T-cell (primary cell): ENCODE measurements at regions not wholly inside any gene's neighbourhood (a gene's known extent, or its start where the extent isn't known, plus 50 kb on each side); places are given as distances from the start of the nearest gene placed in this dataset.

Experiments used
- ATAC-seq, 4 experiments: fragments of 200-7000 bp in 3 of 4; fragments of 150-1000 bp in 1 of 4; cut with Tn5 transposase; replicated peaks in 1 of 4; 1 replicate in 3 of 4; 2 replicates in 1 of 4; pipeline ENCODE4 v1.10.0; 2021; ENCODE audit warnings: moderate library complexity in 3 of 4, mild to moderate bottlenecking in 2 of 4, moderate number of reproducible peaks in 1 of 4
- CTCF ChIA-PET, 2 donors: fragments of 300-600 bp; sonication (Branson Sonifier 250); formaldehyde crosslinking; loops; one replicate each; lab custom pipeline; 2022; ENCODE audit warnings: antibody characterized with exemption in 2 of 2; lab: Charles Lee
- POLR2A ChIA-PET, 2 donors: fragments of 300-600 bp; sonication (Branson Sonifier 250); formaldehyde crosslinking; loops; one replicate each; lab custom pipeline; 2022; ENCODE audit warnings: antibody characterized with exemption in 2 of 2; lab: Charles Lee
- DNase-seq, 35 experiments: peaks; one replicate each; pipeline versions ENCODE4 v3.0.0 to v3.0.0-alpha.2; 2013 to 2023
- H3K27ac ChIP-seq: one replicate; pipeline ENCODE4 v1.5.1; 2013; ENCODE audit warnings: low read length
- H3K27me3 ChIP-seq, 2 experiments: replicated peaks in 1 of 2; 1 replicate in 1 of 2; 2 replicates in 1 of 2; pipeline versions ENCODE4 v1.6.1 to v1.7.0; 2013; ENCODE audit warnings: low read length in 1 of 2, mixed read lengths in 1 of 2; ENCODE audit not compliant: control insufficient read depth in 2 of 2, insufficient read depth in 2 of 2; ENCODE audit errors: extremely low read depth in 1 of 2
- H3K36me3 ChIP-seq, 2 donors: 1 replicate in 1 of 2; 2 replicates in 1 of 2; pipeline versions ENCODE4 v1.6.1 to v1.7.0; 2013; ENCODE audit warnings: low read length in 1 of 2; ENCODE audit not compliant: control insufficient read depth in 2 of 2, insufficient read depth in 1 of 2; ENCODE audit errors: extremely low read depth in 1 of 2
- H3K4me1 ChIP-seq, 2 experiments: 1 replicate in 1 of 2; 2 replicates in 1 of 2; pipeline versions ENCODE4 v1.6.1 to v1.7.0; 2013; ENCODE audit warnings: low read length in 2 of 2, mixed read lengths in 1 of 2; ENCODE audit not compliant: insufficient read depth in 2 of 2, control insufficient read depth in 1 of 2; ENCODE audit errors: extremely low read depth in 1 of 2
- H3K4me3 ChIP-seq, 2 donors: 1 replicate in 1 of 2; 2 replicates in 1 of 2; pipeline versions ENCODE4 v1.5.1 to v1.7.0; 2013; ENCODE audit warnings: mild to moderate bottlenecking in 2 of 2, low read length in 1 of 2, moderate library complexity in 1 of 2; ENCODE audit not compliant: control insufficient read depth in 1 of 2; ENCODE audit errors: extremely low read depth in 1 of 2
- H3K9me3 ChIP-seq: 2 replicates; pipeline ENCODE4 v1.7.0; 2013
- H3K27ac Mint-ChIP-seq, 2 donors: one replicate each; pipeline ENCODE4 v1.8.0; 2020 to 2021; ENCODE audit warnings: mild to moderate bottlenecking in 2 of 2, mixed read lengths in 2 of 2
- H3K27me3 Mint-ChIP-seq, 2 donors: one replicate each; pipeline ENCODE4 v1.8.0; 2021 to 2022; ENCODE audit warnings: mixed read lengths in 2 of 2
- H3K36me3 Mint-ChIP-seq: one replicate; pipeline ENCODE4 v1.8.0; 2021; ENCODE audit warnings: mixed read lengths
- H3K4me1 Mint-ChIP-seq, 3 donors: one replicate each; pipeline ENCODE4 v1.8.0; 2020 to 2022; ENCODE audit warnings: mixed read lengths in 3 of 3, mild to moderate bottlenecking in 1 of 3
- H3K4me3 Mint-ChIP-seq, 3 donors: one replicate each; pipeline ENCODE4 v1.8.0; 2020 to 2022; ENCODE audit warnings: mild to moderate bottlenecking in 3 of 3, mixed read lengths in 3 of 3, moderate library complexity in 3 of 3
- H3K9me3 Mint-ChIP-seq, 3 donors: one replicate each; pipeline ENCODE4 v1.8.0; 2020 to 2022; ENCODE audit warnings: mixed read lengths in 3 of 3
- WGBS: methylation state at CpG from one replicate; pipeline ENCODE4 v1.1.5; 2013; ENCODE audit warnings: missing lambda C conversion rate; ENCODE audit not compliant: insufficient coverage; 5-methylcytosine and 5-hydroxymethylcytosine counted together

DNA sequence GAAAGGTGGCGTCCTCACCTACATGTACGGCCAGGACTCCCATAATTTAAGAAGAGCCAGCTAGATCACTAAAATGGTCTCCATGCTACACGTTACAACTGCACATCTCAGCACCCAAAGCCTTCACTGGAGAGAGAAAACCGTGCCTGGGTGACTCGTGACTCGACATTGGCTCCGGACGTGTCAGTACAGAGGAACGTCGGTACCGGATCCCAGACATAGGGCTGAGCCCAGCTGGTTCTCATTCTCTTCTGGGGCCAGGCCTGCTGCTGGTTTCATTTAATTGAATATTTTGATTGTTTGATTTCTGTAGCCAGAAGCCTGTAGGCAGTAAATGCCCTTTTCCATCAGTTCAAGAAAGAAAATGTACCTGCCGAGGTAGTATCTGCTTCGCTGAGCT is 93.1 kb downstream of the HHIPL2 start:
- peak in 5 of 35 experiments; percentile 2 to 17 (median 6) for DNase-seq
- H3K9me3 Mint-ChIP-seq: peaks cover 8 to 10% (median 8%) of the 10 kb centered on the region in 3 donors
- peak overlapping the region; percentile 10 to 36 (median 32) for H3K4me3 Mint-ChIP-seq
- peaks cover 3% of the 10 kb centered on the region for H3K36me3 Mint-ChIP-seq
- H3K27me3 Mint-ChIP-seq: no peaks in the 10 kb centered on the region
- H3K36me3 ChIP-seq: no peaks in the 10 kb centered on the region
- H3K27ac ChIP-seq: no peak overlapping the region
- H3K4me1 ChIP-seq: peaks cover 5 to 10% of the 10 kb centered on the region in 2 experiments
- no peaks in the 10 kb centered on the region for H3K27me3 ChIP-seq
- ATAC-seq: peak; percentile 41 to 66 (median 50)
- peaks cover 18 to 26% (median 24%) of the 10 kb centered on the region in 3 donors for H3K4me1 Mint-ChIP-seq
- ChIA-PET CTCF (interaction anchor here (0.5 to 3.4 kb wide), 32 partner anchors 8 to 1683 kb away, joined by 3 to 34 read pairs (median 4); partner anchors contain the start of gene DUSP10 (in 1 of the 2)), POLR2A (interaction anchor here (0.5 to 0.6 kb wide), 2 partner anchors 131 to 282 kb away, joined by 3 to 4 read pairs; partner anchors contain the start of gene FAM177B (in 1 of the 2))
- peak overlapping the region; percentile 69 to 84 for H3K27ac Mint-ChIP-seq
- H3K9me3 ChIP-seq: no peaks in the 10 kb centered on the region
- no peak overlapping the region for H3K4me3 ChIP-seq
- WGBS: 63% methylated on average over 11 of the region's 13 CpGs

DNA sequence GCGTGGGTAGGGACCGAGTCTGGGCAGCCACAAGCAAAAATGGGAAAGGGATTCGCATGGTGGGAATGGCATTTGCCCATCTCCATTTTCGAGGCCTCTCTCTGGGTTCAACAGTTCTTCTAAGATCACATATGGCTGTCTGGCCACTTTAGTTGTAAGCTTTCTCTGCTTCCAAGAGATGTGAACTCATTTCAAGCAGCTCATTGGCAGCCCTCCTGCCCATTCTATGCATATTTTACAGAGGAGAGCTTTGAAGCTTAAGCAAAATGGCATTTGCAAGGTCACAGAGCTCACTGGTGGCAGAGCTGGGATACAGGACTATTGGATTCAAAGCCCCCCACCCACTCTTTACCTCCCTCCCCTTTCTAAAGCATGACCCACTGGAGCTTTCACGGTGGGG is 93.7 kb downstream of the HHIPL2 start:
- Mint-ChIP-seq H3K9me3 (peaks cover 8 to 10% (median 8%) of the 10 kb centered on the region in 3 donors), H3K27me3 (no peaks in the 10 kb centered on the region), H3K27ac (peak overlapping the region; percentile 5 to 84), H3K4me1 (peaks cover 18 to 26% (median 24%) of the 10 kb centered on the region in 3 donors), H3K4me3 (no peak overlapping the region), H3K36me3 (peaks cover 3% of the 10 kb centered on the region)
- peaks cover 5 to 10% of the 10 kb centered on the region in 2 experiments for H3K4me1 ChIP-seq
- ChIA-PET POLR2A (interaction anchor here (0.5 kb wide), 2 partner anchors 283 to 711 kb away, joined by 3 to 5 read pairs; partner anchors contain the start of gene FAM177B (in 1 of the 2)), CTCF (interaction anchor here (0.5 to 3.4 kb wide), 22 partner anchors 11 to 1683 kb away, joined by 3 to 34 read pairs (median 4); no protein-coding TSS in a partner anchor)
- no peaks in the 10 kb centered on the region for H3K36me3 ChIP-seq
- DNase-seq (no peak), ATAC-seq (no peak)
- WGBS: 100% methylated on average over 1 of the region's 5 CpGs
- H3K27ac ChIP-seq: no peak overlapping the region
- H3K4me3 ChIP-seq: no peak overlapping the region
- no peaks in the 10 kb centered on the region for H3K27me3 ChIP-seq
- no peaks in the 10 kb centered on the region for H3K9me3 ChIP-seq

DNA sequence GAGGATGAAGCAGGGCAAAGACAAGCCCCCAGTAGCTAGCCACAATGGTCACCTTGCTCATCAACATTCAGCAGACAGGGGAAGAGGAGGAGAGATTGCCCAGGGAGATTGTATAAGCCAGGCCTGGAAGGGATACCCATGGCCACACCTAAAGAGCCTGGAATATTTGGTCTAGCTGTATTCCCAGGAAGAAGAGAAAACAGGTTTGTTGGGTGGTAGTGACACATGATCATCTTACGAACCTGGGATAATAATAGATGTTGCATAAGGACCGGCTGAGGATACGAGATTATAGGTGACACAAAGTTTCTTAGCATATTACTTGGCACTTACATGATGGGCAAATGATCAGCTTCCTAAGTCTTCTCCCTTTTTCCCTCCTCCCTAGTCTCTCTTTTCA is 95.9 kb downstream of the HHIPL2 start:
- DNase-seq (no peak), ATAC-seq (no peak)
- Mint-ChIP-seq H3K36me3 (peaks cover 3% of the 10 kb centered on the region), H3K4me1 (peaks cover 24 to 29% (median 28%) of the 10 kb centered on the region in 3 donors), H3K27ac (no peak overlapping the region), H3K4me3 (no peak overlapping the region), H3K9me3 (peaks cover under 1 to 3% (median 2%) of the 10 kb centered on the region in 3 donors), H3K27me3 (no peaks in the 10 kb centered on the region)
- Histone ChIP-seq H3K4me3 (no peak overlapping the region), H3K9me3 (no peaks in the 10 kb centered on the region), H3K27ac (no peak overlapping the region), H3K27me3 (no peaks in the 10 kb centered on the region), H3K36me3 (no peaks in the 10 kb centered on the region), H3K4me1 (peaks cover 5 to 10% of the 10 kb centered on the region in 2 experiments)
- CTCF ChIA-PET: no interaction called here
- POLR2A ChIA-PET: no interaction called here
- whole genome bisulfite sequencing: 93% methylated on average over 3 of the region's 3 CpGs

- CTCF ChIA-PET: interaction anchor here (0.6 to 5.3 kb wide), 3 partner anchors 11 to 37 kb away, joined by 4 to 20 read pairs (median 10); no protein-coding TSS in a partner anchor
- no peak for ATAC-seq
- Histone ChIP-seq H3K27me3 (no peaks in the 10 kb centered on the region), H3K4me1 (peaks cover 2 to 6% of the 10 kb centered on the region in 2 experiments), H3K4me3 (no peak overlapping the region), H3K36me3 (no peaks in the 10 kb centered on the region), H3K9me3 (no peaks in the 10 kb centered on the region), H3K27ac (no peak overlapping the region)
- Mint-ChIP-seq H3K4me1 (peaks cover 24 to 48% (median 42%) of the 10 kb centered on the region in 3 donors), H3K36me3 (peaks cover 3% of the 10 kb centered on the region), H3K27ac (no peak overlapping the region), H3K9me3 (peaks cover 0 to 5% (median 0%) of the 10 kb centered on the region in 3 donors), H3K4me3 (no peak overlapping the region), H3K27me3 (no peaks in the 10 kb centered on the region)
- no CpG with 5 or more reads among the region's 2 CpGs for WGBS
- DNase-seq: no peak
- POLR2A ChIA-PET: no interaction called here
Observed at GRCh38 chr1:222443566-222443965, 104.3 kb downstream of the HHIPL2 start.

GRCh38 chr1:222441066-222441465 is 106.8 kb downstream of the HHIPL2 start:
- POLR2A ChIA-PET: no interaction called here
- no peaks in the 10 kb centered on the region for H3K27me3 ChIP-seq
- ATAC-seq (no peak), DNase-seq (no peak)
- H3K9me3 ChIP-seq: no peaks in the 10 kb centered on the region
- H3K27me3 Mint-ChIP-seq: no peaks in the 10 kb centered on the region
- no peaks in the 10 kb centered on the region for H3K36me3 Mint-ChIP-seq
- 98% methylated on average over 5 of the region's 5 CpGs for WGBS
- H3K4me3 Mint-ChIP-seq: no peak overlapping the region
- no peak overlapping the region for H3K4me3 ChIP-seq
- CTCF ChIA-PET: interaction anchor here in 1 of 2 donors (5.3 kb wide), 1 partner anchor 14 kb away, joined by 20 read pairs; no protein-coding TSS in a partner anchor
- no peak overlapping the region for H3K27ac Mint-ChIP-seq
- no peak overlapping the region for H3K27ac ChIP-seq
- peaks cover 2 to 6% of the 10 kb centered on the region in 2 experiments for H3K4me1 ChIP-seq
- no peaks in the 10 kb centered on the region for H3K36me3 ChIP-seq
- H3K4me1 Mint-ChIP-seq: peaks cover 20 to 33% (median 29%) of the 10 kb centered on the region in 3 donors
- peaks cover 0 to 5% (median 0%) of the 10 kb centered on the region in 3 donors for H3K9me3 Mint-ChIP-seq

DNA sequence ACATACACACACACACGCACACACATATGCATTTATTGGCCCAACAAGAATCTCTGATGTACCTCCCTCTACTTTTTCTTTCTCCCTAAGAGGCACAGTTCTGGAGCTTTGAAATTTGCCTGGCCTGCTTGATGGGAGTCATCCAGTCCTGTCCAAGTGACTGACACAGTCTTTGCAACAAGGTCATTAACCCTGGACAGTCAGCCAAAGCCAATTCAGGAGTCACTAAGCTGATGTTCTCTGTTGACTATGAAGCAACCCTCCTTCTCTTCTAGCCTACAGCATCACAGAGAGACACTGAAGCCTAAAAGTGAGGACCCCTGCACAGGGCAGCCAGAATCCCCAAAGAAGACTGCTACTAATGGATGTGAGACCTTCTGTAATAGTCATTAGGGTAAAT is 123.1 kb downstream of the HHIPL2 start:
- Mint-ChIP-seq H3K27ac (no peak overlapping the region), H3K27me3 (no peaks in the 10 kb centered on the region), H3K4me1 (peaks cover 38 to 59% (median 45%) of the 10 kb centered on the region in 3 donors), H3K4me3 (no peak overlapping the region), H3K9me3 (peaks cover 16 to 28% (median 26%) of the 10 kb centered on the region in 3 donors), H3K36me3 (peaks cover 23% of the 10 kb centered on the region)
- ChIA-PET POLR2A (no interaction called here), CTCF (no interaction called here)
- Histone ChIP-seq H3K4me1 (peaks cover 23 to 26% of the 10 kb centered on the region in 2 experiments), H3K27me3 (no peaks in the 10 kb centered on the region), H3K9me3 (no peaks in the 10 kb centered on the region), H3K4me3 (no peak overlapping the region), H3K36me3 (no peaks in the 10 kb centered on the region), H3K27ac (no peak overlapping the region)
- ATAC-seq (no peak), DNase-seq (no peak)
- WGBS: 100% methylated on average over 1 of the region's 1 CpG
